Renal cortical epithelial cell (primary cell): ENCODE measurements at regions not wholly inside any gene's neighbourhood (a gene's known extent, or its start where the extent isn't known, plus 50 kb on each side); places are given as distances from the start of the nearest gene placed in this dataset.
A peak's percentile ranks its signal among the peaks of the same experiment; 100 is the strongest.

ENCODE experiments used
- DNase-seq: peaks from one replicate; pipeline ENCODE4 v3.0.0-alpha.2; 2011; ENCODE audit warnings: low read depth

DNA sequence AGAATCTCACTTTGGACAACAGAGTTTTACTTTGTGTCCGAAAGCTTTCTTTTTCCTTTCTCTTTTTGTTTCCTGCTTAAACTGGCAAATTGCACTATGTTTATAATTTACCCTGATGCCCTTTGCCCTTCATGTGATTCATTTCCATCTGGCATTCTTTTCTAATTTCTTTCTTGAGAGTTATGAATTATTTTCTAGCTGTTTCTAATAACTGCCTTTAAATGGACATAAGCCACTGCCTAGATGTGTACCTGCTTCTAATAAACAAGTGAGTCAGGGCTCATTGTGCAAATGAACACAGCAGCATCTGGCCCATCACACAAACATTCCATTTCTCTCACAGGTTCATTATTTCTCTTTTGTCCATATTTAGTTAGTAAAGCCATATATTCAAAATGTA lies 242.3 kb upstream of the GPRIN3 start:
- DNase-seq: peak; percentile 23

DNA sequence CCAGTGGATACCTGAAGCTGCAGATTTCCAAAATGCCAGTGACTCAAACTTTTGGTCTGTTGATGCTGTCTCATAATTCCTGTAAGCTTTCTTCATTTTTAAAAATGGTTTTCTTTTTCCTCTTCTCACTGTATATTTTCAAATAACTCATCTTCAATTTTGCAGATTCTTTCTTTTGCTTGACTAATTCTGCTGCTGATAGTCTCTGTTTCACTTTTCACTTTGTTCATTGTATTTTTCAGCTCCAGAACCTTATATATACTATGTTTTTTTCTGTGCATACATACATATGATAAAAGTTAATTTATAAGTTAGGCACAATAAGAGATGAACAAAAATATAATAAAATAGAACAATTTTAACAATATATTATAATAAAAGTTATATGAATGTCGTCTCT lies 237.7 kb upstream of the GPRIN3 start:
- DNase-seq: no peak

DNA sequence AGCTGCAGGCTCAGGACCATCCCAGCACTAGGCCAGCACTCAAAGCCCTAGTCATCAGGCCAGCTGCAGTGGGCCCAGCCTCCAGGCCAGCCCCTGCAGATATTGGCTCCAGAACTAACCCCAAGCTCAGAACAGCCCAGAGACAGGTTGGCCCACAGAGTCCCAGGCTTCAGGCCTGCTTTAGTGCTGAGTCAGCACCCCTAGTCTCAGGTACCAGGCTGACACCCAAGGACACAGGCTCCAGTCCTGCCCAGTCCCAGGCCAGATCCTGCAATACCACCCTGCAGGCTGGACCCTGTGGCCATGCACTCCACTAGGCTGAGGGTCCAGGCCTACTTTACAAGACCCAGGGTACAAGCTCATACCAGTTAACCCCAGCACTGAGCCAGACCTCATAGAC lies 234.4 kb upstream of the GPRIN3 start:
- no peak for DNase-seq

DNA sequence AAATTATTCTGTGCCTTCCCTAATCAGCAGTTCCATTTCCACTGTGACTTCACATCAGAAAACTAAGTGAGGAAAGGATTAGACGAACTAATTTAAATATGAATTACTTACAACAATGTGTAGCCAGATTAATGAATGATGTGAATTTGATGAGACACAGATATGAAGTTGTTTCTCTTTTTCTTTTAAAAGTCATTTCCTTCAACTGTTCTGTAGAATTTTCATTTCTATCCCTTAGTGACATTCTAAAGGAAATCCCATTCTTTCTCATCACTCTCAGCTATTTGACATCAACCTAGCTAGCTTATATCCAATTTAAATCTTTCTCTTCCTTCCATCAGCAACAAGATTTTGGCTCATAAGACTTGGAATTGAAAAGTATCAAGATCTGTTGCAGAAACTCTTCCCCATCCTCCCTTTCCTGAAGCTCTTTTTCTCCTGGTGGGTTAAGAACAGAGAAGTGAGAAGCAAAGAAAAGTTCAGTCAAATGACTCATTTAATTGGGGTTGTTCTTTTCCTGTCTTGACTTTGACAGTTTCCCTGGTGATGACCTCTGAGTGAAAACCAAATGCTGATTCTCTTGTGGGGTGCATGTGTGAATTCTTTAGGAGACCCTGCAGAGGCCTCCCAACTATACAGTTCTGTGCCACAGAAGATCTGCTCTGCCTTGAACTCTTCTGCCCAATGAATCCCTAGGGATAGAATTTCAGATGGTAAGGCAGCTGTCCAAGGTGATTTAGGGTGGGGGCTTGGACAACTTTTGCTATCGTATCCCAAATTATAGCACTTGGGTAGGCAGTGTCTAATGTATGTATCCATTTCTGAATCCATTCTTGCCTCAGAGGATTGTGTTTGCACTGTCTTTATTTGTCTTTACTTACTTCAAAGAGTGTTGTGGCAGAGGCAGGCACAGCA lies 232.5 kb upstream of the GPRIN3 start:
- no peak for DNase-seq

DNA sequence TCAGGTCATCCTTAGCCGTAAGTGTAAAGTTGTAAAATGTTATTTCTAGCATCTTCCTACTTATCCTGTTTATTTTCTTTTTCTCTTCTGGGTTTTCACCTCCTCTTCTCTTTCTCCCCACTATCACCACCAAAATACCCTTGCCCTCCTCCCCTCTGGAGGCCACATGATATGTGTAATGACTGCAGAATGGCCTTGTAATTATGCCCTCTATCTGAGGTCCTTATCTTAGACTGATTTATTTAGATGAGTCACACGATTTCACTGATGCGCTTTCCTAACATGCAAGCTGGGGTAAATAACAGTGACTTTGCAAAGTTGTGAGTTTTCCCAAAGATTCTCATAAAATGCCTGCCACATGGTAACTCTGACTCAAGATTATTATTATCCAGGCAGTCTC lies 231.8 kb upstream of the GPRIN3 start:
- DNase-seq: peak; percentile 19

DNA sequence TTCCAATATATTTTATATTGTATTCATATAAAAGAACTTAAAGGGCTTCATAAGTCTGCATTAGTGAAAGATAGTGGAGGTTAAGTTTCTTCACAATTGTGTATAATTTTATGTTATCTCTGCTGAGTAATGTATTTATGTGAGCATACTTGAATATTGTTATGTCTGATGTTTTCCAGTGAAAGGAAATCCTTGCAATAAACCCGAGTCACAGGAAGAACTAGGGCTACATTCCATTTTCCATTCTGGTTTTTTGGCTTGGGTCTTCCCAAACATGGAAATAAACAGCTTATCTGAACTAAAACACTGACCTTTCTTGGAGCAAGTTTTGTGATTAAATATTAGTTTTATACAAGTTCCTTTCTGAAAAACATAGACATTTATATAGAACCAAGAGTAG lies 231.3 kb upstream of the GPRIN3 start:
- no peak for DNase-seq

DNA sequence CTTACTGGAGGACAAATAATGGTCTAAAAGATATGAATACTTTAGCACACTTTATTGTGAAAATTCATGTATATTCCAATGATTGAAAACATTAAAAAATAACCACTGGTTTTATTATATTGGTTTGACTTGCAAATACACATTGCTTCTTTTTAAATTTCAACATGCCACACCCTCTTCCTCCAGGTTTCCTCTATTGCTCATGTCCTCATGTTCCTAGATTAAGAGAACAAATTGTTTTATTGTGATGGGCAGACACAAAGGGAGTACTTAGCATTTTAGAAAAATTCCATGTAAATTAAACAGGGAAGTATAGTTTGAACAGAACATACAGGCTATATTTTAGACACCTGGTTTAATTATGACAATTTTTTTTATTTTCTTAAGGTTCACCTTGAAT lies 230.6 kb upstream of the GPRIN3 start:
- DNase-seq: no peak

DNA sequence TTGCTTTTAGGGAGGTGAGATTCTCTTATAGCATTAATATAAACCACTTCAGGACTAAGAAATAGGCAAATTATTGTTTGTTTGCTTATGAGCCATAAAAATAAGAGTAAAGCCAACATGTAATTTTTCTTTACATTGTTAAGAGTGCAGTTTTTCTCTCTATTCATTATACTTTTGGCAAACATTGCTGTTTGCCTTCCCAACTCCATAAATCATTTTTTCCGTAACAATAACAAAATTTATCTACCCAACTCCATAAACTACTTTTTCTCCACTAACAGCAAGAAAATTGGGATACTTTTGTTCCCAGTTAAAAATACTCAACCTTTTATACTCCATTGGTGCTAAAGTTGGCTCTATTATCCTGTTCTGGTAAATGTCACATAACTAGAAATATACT lies 229.7 kb upstream of the GPRIN3 start:
- no peak for DNase-seq

DNA sequence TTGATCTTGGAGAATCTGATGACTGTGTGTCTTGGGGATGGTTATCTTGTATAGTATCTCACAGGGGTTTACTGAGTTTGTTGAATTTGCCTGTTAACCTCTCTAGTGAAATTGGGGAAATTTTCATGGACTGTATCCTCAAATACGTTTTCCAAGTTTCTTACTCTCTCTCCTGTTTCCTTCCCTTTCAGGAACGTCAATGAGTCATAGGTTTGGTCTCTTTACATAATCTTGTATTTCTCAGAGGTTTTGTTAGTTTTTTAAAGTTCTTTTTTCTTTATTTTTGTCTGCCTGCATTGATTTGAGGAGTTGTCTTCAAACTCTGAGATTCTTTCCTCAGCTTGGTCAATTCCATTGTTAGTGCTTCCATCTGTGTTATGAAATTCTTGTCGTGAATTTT lies 227.7 kb upstream of the GPRIN3 start:
- DNase-seq: no peak

DNA sequence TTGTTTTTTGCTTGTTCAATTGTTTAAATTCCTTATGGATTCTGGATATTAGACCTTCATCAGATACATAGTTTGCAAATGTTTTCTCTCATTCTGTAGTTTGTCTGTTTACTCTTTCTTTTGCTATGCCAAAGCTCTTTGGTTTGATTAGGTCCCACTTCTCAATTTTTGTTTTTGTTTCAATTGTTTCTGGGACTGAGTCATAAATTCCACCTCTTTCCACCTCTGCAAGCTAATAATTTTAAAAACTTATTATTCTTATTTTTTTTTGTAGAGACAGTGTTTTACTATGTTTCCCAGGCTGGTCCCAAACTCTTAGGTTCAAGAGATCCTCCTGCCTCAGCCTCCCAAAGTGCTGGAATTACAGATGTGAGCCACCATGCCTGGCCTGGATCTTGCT lies 226.8 kb upstream of the GPRIN3 start:
- no peak for DNase-seq

DNA sequence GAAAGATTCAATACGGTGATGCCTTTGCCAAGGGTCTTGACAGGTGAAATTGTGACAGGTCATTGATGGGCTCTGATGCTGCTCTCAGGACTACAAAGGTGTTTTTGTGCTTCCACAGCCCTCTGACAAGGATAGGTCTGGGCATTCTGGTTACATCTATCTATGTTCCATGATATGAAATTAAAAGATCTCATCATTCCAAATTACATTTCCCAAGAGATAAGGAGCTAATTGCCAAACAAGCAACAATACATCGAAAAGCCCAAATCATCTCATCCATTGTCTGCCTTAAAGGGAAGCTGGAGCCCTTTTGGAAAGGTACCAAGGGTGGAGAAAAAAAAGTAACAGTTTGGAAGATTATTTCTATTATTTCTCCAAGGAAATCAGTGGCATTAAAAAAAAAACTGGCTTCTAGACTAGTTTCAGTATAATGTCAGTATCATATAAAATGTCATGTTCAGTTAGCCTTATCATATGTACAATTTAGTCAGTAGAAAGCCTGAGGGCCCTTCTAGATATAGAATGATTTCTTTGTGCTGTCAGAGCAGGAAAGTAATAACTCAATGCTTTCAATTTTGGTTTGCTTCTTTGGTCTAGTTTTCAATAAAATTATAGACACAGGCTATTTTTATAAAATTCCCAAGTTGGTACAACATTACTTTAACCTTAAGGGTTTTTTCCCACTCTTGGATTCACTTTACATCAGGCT lies 224.5 kb upstream of the GPRIN3 start:
- DNase-seq: no peak

DNA sequence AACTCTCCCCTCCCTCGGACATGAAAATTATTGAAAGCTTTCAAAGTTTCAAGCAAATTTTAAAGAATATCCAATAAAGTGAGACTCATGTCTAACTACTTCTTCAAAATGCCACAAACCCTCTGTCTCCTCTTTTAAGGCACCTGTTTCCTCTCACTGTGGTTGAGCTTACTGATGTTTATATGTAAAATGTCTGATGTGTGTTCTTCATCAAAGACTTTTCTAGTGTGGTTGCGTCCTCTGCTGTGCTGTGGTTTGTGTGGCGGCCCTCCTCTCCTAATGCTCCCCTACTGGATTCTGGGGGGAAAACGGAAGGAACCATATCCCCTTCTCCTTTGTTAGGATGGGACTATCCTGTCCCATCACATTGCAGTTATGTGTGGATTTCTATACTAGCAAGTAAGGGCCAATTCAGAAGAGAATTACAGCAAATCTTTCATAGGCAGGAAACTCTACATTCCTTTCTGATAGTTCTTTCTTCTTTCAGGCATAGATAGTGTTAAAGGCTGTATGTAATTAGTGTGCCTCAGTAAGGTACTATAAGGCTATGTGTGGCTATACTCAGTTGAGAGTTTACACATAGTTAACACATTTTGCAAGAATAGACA lies 221.0 kb upstream of the GPRIN3 start:
- no peak for DNase-seq

DNA sequence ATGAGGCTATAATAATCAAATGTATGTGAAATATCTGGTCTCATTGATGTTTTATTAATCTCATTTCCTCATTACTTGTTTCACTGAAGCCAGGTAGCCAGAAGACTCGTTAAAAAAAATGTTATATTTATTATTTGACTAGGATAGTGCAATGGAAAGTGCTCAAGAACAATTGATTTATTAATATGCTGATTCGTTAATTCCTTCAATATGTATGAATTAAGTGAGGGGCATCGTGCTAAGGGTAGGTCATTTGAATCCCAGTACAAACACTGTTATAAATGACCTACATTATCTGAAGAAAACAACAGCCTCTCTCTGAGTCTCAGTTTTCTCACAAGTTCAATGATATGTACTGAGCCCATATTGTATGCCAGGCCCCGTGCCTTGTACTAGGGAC lies 214.2 kb upstream of the GPRIN3 start:
- DNase-seq: no peak

DNA sequence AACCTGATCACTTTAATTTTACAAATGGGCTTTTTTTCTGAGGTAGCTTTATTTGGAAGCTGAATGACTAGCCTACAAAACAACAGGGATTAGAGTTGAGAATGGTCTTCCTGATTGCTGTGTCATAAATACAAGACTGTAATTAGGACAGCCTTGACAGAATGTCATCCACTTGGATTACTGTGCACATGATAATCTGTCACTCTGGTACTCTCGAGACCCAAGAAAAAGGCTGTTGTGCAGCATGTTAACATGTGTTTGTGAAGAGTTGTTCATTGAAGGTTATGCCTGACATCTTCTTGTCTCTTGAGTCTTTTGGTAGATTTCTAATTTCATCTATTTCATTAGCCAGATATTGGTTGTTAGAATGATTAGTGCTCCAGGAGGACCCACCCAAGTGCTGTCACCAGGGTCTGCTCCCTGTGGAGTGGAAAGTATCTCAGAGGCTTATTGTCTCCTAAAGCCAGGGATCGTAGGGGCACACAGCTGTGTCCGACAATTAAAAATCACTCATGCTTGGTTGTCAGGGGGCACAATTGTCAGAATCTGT lies 212.2 kb upstream of the GPRIN3 start:
- no peak for DNase-seq

DNA sequence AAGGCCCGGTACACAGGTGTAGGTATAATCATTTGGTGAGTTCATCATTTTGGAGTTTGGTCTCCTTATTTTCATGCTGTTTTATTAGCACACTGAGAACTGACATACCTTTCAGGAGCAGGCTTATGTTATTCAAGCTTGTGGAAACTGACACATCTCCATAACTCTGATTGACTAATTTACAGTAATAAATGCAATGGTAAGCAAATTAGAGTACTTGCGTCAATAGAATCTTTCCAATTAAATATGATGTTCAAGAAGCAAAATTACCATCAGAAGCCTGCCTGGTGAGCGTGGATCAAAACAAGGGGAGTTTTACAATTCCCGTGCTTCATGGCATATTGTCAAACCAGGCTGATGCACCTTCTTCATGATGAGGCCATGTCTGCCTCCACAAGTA lies 210.7 kb upstream of the GPRIN3 start:
- no peak for DNase-seq

DNA sequence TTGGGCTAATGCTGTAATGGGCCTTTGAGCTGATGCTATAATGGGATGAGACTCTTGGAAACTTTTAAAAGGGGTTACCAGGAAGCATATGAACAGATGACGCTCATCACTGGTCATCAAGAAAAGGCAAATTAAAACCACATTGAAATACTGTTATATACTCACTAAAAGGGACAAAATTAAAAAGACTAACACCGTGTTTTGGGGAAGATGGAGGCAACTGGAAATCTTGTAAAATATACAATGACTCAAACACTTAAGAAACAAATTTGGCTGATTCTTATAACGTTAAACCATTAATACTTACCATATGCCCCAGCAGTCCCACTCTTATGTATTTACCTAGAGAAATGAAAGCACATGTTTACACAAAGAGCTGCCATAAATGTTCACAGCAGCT lies 207.2 kb upstream of the GPRIN3 start:
- DNase-seq: no peak

DNA sequence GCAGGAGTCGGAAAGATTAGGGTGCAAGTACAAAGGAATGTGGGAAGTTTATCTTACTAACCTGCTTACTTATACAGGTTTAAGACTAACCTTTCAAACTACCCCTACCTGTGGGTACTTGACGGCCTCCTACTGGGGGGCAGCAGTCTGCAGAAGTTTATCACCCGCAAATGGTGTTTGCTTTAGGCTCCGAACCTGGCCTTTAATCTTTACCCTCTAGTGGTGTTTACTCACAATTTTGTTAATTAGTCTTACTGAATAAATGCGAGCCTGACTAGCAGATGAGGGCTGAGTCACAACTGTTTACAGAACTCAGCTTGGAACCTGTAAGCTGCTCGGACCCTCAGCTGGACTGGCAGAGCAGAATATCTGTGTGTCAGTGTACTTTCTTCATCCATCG lies 204.2 kb upstream of the GPRIN3 start:
- DNase-seq: no peak

DNA sequence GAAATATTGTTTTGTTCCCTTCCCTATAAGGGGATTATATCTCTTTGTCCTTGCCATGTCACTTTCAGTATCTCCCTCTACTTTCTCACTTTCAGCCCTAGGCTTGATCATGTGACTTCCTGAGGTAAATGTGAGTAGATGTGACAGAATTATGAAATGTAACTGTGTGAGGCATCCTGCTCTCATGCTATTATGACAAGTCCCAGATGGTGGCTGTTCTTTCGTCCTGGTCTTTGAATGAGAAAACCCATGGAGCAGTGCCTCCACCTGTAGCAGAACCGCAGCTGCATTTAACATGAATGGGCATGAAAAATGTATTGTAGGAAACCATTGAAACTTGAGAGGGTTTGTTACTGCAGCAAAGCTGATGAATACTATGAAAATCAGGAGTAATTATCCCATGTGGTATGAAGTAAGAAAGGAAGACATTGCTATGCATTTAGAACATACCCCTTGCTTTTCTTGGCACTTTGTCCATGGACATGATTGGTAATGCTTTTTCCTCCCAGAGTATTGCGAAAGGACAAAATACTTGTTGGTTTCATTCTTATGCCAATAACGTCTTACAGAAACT lies 202.2 kb upstream of the GPRIN3 start:
- peak; percentile 39 for DNase-seq

DNA sequence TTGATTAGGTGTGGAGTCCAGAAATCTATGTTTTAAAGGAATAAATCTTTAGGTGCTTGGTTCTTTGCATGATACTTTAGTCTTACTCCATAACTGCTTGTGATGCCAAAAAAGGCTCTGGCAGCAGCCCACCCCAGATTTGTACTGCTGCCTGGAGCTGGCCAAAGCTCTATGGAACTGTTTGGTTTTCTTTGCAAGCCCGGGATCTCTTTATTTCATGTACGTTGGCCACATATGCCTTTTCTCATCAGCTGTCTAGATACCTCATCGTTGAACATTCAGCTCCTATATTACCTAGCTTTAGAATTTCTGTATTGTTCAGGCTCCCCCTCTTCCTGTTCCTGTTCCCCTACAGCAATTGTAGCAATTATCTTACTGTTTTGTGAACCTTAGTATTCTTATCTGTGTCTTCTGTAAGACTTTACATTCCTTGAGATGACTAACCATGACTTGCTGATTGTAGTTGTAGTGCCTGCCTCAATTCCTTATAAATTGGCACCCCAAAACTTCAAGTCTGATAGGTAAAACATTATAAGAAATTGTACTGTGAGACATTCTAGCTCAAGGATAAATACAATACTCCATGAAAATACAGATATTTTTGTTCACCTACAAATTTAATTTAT lies 199.4 kb upstream of the GPRIN3 start:
- DNase-seq: no peak

DNA sequence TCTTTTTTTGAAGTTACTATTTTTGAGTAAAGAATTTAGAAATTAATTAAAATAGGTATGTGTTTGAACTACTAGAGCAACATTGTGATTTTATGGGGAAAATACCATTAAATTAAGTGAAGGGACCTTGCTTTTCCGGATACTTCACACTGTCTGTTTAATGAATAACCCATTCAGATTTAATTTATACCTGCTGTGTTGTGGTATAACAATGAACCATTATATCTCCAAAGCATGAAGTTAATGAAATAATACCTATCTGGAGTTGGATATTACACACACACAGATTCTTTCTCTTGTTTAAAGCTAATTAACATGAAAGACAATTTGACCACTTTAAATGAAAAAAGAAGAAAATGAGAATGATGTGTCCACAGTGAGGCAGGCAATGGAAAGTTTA lies 195.0 kb upstream of the GPRIN3 start:
- DNase-seq: peak; percentile 32

DNA sequence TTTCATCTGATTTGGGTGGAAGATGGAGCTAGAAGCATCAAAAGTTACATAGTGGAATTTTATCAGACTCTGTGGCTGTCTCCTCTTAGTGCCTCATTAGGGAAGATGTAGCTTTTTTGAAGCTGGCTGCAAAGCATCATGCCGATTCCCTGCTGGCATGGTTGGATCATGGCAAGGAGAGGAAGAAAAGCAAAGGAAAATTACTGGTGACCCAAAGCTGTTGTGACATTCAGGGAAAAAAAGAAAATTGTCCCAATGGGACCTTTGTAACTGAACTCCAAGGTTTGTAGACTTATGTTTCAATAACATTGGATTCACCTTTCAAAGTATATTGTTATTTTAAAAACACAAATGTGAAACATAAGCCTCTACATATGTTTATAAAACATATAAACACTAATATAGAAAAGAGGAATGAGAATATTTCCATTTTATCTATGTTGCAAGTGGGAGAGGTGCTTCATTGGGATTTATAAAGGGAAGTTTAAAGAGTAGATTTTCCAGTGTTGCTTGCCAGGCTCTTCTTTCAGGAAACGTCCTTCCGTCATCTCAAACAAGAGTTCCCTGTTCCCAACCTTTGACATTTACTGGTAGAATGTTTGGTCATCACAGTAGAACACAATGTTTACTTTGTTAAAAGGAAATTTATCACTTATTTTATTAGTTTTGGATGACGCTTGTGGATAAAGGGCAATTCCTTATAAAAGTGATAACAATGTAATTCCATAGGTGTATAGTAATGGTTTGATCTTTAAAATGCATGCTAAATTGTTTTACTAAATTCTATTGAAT lies 190.1 kb upstream of the GPRIN3 start:
- no peak for DNase-seq
